Astrocyte of the spinal cord (primary cell): ENCODE measurements at regions not wholly inside any gene's neighbourhood (a gene's known extent, or its start where the extent isn't known, plus 50 kb on each side); places are given as distances from the start of the nearest gene placed in this dataset.

ENCODE experiments used
- DNase-seq: peaks from one replicate; pipeline ENCODE4 v3.0.0; 2011; ENCODE audit warnings: low read depth, low spot score
- H3K4me3 ChIP-seq: 2 replicates; pipeline ENCODE4 v1.5.1; 2011; ENCODE audit warnings: low read depth, mild to moderate bottlenecking, low read length, moderate library complexity
- CTCF ChIP-seq: IDR thresholded peaks from 2 replicates; pipeline ENCODE4 v1.5.1; 2012; ENCODE audit warnings: low read depth, mild to moderate bottlenecking, low read length, inconsistent platforms
- in situ Hi-C: cut with HindIII; loops from 2 replicates; pipeline ENCODE4 v1.10.0; 2017; ENCODE audit warnings: low sequenced_read_pairs

DNA sequence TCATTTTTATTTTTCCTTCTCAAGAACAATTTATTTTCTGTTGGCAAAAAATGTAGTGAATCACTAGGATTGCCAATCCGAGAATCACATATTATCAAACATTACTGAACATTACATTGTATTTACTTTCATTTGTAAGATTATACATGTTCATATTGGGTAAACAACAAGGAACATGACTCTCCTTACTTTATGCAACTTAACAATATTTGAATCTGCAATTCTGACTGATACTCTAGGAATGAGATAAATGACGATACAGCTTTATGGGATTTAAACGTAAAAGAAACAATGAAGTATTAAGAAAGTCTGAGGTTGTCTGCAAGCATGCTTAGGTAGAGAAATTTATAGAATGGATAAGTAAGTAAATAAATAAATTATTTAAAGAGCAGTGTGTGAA lies 2302.9 kb downstream of the MAT2B start:
- H3K4me3 ChIP-seq: no peak overlapping the region
- no peak for TF ChIP-seq CTCF
- DNase-seq: no peak
- in situ Hi-C loops: no loop called here

GRCh38 chr5:165809914-165810313 lies 2304.5 kb downstream of the MAT2B start:
- in situ Hi-C loops: no loop called here
- H3K4me3 ChIP-seq: no peak overlapping the region
- DNase-seq: no peak
- no peak for TF ChIP-seq CTCF

DNA sequence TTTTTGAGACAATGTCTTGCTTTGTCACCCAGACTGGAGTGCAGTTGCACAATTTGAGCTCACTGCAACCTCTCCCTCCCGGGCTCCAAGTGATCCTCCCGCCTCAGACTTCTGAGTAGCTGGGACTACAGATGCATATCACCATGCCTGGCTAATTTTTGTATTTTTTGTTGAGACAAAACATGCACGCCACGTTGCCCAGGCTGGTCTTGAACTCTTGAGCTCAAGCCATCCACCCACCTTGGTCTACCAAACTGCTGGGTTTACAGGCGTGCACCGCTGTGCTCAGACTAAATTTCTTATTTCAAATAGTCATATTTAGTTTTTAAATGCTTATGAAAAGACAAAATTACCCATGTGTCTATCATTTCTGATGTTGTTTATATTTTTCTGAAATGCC lies 2324.1 kb downstream of the MAT2B start:
- H3K4me3 ChIP-seq: no peak overlapping the region
- TF ChIP-seq CTCF: no peak
- DNase-seq: no peak
- in situ Hi-C loops: no loop called here

DNA sequence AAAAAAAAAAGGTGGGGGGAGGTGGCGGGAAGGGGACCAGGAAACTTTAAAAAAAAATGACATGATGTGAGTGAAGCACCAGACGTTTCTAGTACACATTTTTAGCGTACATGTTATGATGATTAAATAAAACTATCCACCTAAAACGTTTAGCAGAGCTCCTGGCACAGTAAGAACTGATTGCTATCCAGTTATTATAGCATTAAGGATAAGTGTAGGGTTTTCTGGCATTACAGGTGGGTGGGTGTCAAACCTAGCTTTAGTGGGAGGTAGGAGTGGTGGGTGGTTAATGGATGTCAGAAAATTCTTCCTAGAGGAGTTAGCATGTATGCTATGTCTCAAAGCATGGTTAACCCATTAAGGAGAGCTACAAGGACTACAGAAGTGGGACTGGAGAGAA lies 2329.5 kb downstream of the MAT2B start:
- in situ Hi-C loops: no loop called here
- no peak for TF ChIP-seq CTCF
- H3K4me3 ChIP-seq: no peak overlapping the region
- DNase-seq: no peak

GRCh38 chr5:165836046-165836445 lies 2330.6 kb downstream of the MAT2B start:
- H3K4me3 ChIP-seq: no peak overlapping the region
- no peak for DNase-seq
- TF ChIP-seq CTCF: no peak
- in situ Hi-C loops: no loop called here

- no peak for TF ChIP-seq CTCF
- in situ Hi-C loops: no loop called here
- H3K4me3 ChIP-seq: no peak overlapping the region
Measured at GRCh38 chr5:165837286-165837685, 2331.9 kb downstream of the MAT2B start.

DNA sequence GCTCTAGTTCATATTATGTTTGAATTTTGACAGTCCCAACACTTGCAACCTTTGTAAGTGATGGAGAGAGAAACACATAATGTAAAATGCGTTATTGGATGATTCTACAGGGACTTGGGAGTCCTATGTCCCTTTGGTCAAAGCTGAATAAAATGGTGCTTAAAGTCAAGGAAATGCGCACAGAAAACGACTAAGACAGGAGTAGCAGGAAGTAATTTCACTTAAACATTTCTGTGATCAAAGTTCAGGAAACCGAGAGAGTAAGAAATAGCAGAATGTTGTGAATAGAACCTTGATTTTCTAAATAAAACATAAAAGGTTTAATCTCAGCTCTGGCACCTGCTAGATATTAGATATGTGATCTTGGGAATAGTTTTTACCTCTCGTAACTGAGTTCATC lies 2339.2 kb downstream of the MAT2B start:
- H3K4me3 ChIP-seq: no peak overlapping the region
- in situ Hi-C loops: no loop called here
- TF ChIP-seq CTCF: no peak
- no peak for DNase-seq

More at GRCh38 chr5:165837286-165837685, 2331.9 kb downstream of the MAT2B start:
- no peak for DNase-seq
